ENCODE measurements at regions not wholly inside any gene's neighbourhood (a gene's known extent, or its start where the extent isn't known, plus 50 kb on each side); places are given as distances from the start of the nearest gene placed in this dataset.
"Not testable (repeated sequence)": the region's sequence is repeated elsewhere in the genome, so short reads cannot be mapped to it uniquely, and the experiment has no call there.

DNA sequence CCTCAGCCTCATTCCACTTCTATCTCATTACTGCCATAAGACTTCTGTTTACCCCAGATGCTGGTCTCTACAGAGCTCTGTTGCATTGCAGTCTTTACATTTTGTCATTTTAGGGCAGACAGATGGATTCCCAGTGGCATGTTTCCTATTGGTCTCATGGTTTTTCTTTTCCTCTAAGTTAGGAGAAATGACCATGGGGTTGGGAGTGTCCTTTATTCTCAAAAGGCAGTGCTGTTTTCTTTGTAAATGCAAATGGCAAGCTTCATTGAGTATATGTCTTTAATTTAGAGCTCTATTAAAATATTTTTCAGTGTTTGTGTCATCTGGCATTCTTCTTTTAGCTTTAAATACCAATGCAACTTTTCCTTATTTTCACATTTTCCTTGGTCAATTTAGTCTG lies 57.0 kb downstream of the MSTN start:
- TF ChIP-seq, protein P1, sequence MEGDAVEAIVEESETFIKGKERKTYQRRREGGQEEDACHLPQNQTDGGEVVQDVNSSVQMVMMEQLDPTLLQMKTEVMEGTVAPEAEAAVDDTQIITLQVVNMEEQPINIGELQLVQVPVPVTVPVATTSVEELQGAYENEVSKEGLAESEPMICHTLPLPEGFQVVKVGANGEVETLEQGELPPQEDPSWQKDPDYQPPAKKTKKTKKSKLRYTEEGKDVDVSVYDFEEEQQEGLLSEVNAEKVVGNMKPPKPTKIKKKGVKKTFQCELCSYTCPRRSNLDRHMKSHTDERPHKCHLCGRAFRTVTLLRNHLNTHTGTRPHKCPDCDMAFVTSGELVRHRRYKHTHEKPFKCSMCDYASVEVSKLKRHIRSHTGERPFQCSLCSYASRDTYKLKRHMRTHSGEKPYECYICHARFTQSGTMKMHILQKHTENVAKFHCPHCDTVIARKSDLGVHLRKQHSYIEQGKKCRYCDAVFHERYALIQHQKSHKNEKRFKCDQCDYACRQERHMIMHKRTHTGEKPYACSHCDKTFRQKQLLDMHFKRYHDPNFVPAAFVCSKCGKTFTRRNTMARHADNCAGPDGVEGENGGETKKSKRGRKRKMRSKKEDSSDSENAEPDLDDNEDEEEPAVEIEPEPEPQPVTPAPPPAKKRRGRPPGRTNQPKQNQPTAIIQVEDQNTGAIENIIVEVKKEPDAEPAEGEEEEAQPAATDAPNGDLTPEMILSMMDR (IDR thresholded peaks at IDR 0.05; ENCODE audit: borderline replicate concordance, insufficient read depth, low read depth, low read length): no peak
- no peak overlapping the region for H3K4me3 ChIP-seq (ENCODE audit: low read depth, low read length)

DNA sequence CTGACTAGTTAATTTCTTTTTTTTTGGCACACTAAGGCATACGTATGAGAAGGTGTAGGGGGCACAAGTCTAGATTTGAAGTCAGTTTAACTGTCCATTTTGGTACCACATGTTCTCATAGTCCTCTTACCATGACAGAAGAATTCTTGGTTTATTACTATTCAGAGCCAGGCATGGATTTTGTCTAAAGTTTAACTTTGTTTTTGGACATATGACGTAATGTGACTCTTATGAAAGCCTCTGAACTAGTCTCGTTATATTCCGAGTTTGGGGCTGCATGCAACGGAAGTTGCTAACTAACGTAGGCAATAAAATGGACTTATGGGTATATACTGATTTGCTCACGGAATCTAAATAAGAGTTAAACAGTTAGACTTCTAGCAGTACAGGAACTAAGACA lies 62.9 kb downstream of the MSTN start:
- TF ChIP-seq, protein P1 (IDR thresholded peaks at IDR 0.05; ENCODE audit: borderline replicate concordance, insufficient read depth, low read depth, low read length): no peak
- H3K4me3 ChIP-seq (ENCODE audit: low read depth, low read length): no peak overlapping the region

DNA sequence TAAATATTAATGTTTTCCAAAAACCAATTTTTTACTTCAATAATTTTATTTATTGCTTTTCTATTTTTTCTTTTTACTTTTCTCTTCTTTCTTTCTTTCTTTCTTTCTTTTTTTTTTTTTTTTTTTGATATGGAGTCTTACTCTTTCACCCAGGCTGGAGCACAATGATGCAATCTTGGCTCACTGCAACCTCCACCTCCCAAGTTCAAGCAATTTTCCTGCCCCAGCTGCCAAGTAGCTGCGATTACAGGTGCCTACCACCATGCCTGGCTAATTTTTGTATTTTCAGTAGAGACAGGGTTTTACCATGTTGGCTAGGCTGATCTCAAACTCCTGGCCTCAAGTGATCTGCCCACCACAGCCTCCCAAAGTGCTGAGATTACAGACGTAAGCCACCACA lies 63.9 kb downstream of the MSTN start:
- not testable (repeated sequence) for H3K4me3 ChIP-seq (ENCODE audit: low read depth, low read length)

DNA sequence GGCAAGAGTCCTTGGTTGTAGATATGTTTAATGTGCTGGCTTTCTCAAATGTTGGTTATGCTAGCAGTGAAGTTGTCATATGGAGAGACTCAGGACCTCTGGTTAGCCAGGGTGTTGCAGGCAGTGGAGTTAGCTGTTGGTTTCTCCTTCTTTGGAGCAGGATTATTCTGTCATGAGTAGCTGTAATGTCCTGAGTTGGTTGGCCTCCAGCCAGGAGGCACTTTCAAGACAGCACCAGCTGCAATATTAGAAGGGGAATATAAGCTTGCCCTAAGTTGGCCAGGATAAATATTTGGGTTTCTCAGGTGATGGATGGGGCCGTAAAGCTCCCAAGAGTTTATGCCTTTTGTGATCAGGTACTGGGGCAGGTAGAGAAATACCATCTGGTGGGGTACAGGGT lies 65.5 kb downstream of the MSTN start:
- TF ChIP-seq, protein P1 (IDR thresholded peaks at IDR 0.05; ENCODE audit: borderline replicate concordance, insufficient read depth, low read depth, low read length): no peak
- H3K4me3 ChIP-seq (ENCODE audit: low read depth, low read length): no peak overlapping the region

DNA sequence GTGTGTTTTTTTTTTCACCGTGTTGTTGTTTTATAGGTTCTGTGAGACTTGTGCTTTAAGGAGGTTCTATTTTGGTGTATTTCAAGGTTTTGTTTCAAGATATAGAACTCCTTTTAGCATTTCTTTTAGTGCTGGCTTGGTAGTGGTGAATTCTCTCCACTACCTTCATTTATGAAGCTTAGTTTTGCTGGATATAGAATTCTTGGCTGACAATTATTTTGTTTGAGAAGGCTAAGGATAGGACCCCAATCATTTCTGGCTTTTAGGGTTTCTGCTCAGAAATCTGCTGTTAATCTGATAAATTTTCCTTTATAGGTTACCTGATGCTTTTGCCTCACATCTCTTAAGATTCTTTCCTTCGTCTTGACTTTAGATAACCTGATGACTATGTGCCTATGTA lies 66.8 kb downstream of the MSTN start:
- H3K4me3 ChIP-seq (ENCODE audit: low read depth, low read length): no peak overlapping the region
- TF ChIP-seq, protein P1 (IDR thresholded peaks at IDR 0.05; ENCODE audit: borderline replicate concordance, insufficient read depth, low read depth, low read length): no peak

DNA sequence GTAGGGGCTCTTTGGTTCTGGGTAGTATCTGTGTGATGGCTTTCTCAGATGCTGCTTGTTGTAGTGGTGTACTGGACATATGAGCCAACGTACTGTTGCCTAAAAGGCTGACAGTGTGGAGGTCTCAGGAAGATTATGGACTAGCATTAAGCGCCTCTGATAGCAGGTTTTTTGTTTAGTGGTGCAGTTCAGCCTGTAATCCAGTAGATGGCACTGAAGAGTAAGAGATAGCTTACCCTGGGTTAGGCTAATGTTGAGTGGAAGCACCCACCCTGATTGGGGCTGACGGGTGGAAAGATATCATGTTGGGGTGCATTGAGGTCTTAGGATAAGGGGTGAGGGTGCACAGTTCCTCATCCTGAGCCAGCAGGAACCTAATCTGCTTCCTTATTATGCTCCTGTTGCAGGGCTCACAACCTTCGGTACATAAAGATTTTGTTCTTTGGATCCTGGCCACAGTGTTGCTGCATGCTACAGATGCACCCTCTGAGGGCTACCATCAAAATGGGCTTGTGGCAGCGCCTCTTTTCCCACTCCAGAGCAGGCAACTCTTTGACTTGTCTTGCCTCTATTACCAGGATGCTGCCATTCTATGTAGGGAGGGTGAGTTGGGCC lies 79.6 kb downstream of the MSTN start:
- H3K4me3 ChIP-seq (ENCODE audit: low read depth, low read length): no peak overlapping the region
- TF ChIP-seq, protein P1 (IDR thresholded peaks at IDR 0.05; ENCODE audit: borderline replicate concordance, insufficient read depth, low read depth, low read length): peak; percentile 49; the same call in 1 of the 2 replicates

DNA sequence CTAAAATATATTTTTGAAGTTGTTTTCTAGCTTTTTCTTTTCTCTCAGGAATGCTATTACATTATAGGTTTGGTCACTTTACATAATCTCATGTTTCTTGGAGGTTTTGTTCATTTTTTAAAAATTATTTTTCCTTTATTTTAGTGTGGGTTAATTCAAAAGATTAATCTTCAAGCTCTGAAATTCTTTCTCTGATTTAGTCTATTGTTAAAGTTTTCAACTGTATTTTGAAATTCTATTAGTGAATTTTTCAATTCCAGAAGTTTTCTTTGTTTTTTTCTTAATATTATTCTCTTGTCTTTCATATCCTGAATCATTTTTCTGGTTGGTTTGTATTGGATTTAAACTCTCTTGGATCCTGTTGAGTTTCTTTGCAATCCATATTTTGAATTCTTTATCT lies 80.4 kb downstream of the MSTN start:
- H3K4me3 ChIP-seq (ENCODE audit: low read depth, low read length): no peak overlapping the region
- TF ChIP-seq, protein P1 (IDR thresholded peaks at IDR 0.05; ENCODE audit: borderline replicate concordance, insufficient read depth, low read depth, low read length): no peak

DNA sequence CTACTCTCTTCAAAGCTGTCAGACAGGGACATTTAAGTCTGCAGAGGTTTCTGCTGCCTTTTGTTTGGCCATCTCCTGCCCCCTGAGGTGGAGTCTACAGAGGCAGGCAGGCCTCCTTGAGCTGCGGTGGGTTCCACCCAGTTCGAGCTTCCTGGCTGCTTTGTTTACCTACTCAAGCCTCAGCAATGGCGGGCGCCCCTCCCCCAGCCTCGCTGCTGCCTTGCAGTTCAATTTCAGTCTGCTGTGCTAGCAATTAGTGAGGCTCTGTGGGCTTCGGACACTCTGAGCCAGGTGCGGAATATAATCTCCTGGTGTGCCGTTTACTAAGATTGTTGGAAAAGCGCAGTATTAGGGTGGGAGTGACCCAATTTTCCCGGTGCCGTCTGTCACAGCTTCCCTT lies 86.0 kb downstream of the MSTN start:
- not testable (repeated sequence) for H3K4me3 ChIP-seq (ENCODE audit: low read depth, low read length)

All from GM12875 (cell line).